ENCODE measurements at regions not wholly inside any gene's neighbourhood (a gene's known extent, or its start where the extent isn't known, plus 50 kb on each side); places are given as distances from the start of the nearest gene placed in this dataset.

DNA sequence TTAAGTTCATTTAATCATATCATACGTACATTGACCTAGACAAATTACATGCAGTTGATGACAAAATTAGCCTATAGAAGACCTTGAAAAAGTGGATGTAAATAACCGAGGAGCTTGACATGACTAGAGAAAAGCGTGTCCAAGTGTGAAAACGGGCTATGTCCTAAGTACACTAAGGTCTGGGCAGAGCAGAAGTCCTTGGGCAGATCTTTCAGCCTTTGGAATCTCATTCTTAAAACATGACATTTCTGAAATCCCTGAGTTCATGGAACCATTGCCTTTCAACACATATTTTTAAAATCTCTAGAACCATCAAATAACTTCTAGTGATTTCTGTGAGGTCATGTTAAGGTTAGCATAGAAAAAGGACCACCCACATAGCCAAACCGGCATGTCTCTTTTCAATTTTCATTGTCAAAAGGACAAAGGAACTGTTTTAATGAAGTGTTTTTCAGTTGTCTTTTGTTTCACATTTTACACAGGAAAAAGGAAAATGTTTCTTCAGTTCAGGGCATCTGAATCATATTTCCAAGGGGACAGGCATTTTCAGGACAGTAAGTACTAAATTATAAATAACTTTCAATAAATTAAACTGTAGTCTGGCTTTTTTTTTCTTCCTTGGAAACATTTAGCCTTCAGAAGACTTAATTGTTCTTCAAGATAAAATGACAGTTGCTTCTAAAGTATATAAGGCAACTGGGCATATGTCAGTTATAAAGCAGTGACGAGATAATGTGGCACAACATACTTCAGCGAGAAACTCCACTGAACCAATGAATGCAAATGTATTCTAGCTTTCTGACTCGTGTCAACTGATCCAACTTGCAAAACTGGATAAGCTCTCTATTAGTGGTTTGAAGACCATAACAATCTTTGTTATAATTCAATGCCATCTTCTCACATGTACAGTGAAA lies 416.8 kb downstream of the NFIB start:
- no peak for DNase-seq (ENCODE audit: low read depth)

- DNase-seq (ENCODE audit: low read depth): no peak
These were observed 417.9 kb downstream of the NFIB start for GRCh38 chr9:13896047-13896446.

DNA sequence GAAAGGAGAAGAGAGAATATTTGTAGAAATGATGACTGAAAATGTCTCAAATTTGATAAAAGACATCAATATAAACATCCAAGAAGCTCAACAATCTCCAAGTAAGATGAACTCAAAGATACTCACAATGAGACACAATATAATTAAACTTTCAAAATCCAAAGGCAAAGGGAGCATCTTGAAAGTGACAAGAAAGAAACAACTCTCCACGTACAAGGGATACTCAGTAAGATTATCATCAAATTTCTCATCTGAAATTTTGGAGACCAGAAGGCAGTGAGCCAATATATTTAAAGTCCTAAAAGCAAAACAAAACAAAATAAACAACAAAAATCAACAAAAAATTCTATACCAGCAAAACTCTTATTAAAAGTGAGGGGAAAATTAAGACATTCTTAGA lies 428.7 kb downstream of the NFIB start:
- DNase-seq (ENCODE audit: low read depth): no peak

GRCh38 chr9:13879981-13880380 lies 434.0 kb downstream of the NFIB start:
- no peak for DNase-seq (ENCODE audit: low read depth)

- DNase-seq (ENCODE audit: low read depth): no peak
These were observed 434.9 kb downstream of the NFIB start for GRCh38 chr9:13879011-13879410.

DNA sequence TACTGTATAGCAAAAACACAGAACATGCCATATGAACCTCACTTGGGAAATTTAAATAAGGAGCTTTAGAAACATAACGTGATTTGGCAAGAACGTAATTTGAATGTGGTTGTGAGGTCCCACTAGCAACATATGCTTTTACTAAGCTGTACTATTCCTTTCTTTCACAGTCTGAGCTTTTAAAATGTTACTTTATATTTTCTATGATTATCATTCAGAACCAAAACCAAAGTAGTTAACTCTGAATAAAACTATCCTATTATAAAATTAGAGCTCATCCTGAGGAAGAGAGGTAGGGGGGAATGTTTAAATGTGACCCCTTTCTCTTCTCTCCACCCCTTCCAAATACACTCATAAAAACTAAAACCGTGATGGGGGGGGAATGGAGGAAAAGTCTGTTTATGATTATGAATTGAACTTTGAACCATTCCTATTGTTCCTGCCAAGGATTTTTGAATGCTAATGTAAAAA lies 435.7 kb downstream of the NFIB start:
- no peak for DNase-seq (ENCODE audit: low read depth)

GRCh38 chr9:13876741-13877140 lies 437.2 kb downstream of the NFIB start:
- no peak for DNase-seq (ENCODE audit: low read depth)

GRCh38 chr9:13873203-13873602 lies 440.7 kb downstream of the NFIB start:
- no peak for DNase-seq (ENCODE audit: low read depth)

DNA sequence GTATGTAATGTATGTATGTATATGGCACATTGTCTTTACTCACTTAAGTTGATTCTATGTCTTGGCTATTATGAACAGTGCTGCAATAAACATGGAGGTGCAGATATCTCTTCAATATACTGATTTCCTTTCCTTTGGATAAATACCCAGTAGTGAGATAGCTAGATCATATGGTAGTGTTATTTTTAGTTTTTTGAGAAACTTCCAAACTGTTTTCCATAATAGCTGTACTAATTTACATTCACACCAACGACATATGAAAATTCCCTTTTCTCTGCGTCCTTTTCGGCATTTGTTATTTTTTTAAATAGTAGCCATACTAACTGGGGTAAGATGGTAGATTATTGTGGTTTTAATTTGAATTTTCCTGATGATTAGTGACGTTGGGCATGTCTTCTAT lies 445.6 kb downstream of the NFIB start:
- DNase-seq (ENCODE audit: low read depth): no peak

DNA sequence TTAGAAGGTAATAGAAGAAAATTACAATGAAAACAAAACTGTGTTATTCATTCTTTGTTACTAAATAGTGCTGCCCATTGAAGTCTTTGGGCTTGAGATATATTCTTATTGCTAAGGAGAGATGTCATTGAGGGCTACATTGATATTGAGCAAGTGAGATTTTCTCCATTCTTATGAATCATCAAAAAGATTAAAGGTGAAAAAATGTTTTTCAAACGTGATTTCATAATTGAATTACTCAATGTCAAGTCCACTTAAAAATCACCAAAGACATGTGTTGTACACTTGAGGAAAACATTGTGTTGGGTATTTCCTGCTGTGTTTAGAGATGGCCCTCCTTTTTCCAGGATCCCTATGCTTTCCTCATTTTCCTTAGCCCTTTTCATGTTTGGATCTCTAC lies 448.1 kb downstream of the NFIB start:
- peak; percentile 48 for DNase-seq (ENCODE audit: low read depth)

DNA sequence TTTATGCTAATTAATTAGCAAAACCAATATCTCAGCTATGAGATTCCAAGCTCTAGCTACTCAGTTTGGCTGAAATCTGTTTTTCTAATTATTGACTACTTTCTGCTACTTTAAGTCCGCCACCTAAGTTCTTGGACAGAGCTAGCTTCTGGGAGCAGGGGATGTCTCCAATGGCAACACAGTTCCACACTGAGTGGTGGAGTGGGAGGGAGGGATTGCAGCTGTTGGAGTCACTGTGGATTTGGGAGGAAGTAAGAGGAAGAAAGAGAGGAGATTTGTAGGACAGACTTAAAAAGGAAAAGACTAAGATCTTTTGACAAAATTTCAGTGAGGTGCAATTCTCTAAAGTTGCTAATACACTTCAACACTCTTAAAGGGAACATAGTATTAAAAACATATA lies 450.8 kb downstream of the NFIB start:
- no peak for DNase-seq (ENCODE audit: low read depth)

- DNase-seq (ENCODE audit: low read depth): no peak
These were observed 451.3 kb downstream of the NFIB start for GRCh38 chr9:13862654-13863053.

- DNase-seq (ENCODE audit: low read depth): no peak
These were observed 452.8 kb downstream of the NFIB start for GRCh38 chr9:13860946-13861640.

DNA sequence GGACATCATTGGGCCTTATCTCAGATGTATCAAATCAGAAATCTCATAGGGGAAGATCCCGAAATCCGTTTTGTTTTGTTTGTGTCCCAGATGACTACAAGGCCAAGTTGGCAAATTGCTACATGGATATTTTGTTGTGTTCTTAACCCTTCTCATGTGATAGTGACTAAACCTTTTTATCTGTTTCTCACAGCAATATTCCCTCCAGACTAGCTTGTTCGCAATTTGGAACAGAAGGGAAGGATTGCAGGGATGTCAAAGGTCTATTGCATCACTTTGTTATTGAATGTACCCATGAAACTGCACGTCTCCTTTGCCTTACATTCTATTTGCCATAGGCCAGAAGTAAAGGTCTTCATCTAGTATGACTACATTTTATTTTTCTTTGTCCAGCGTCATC lies 453.9 kb downstream of the NFIB start:
- DNase-seq (ENCODE audit: low read depth): no peak

GRCh38 chr9:13857521-13857920 lies 456.4 kb downstream of the NFIB start:
- peak; percentile 63 for DNase-seq (ENCODE audit: low read depth)

DNA sequence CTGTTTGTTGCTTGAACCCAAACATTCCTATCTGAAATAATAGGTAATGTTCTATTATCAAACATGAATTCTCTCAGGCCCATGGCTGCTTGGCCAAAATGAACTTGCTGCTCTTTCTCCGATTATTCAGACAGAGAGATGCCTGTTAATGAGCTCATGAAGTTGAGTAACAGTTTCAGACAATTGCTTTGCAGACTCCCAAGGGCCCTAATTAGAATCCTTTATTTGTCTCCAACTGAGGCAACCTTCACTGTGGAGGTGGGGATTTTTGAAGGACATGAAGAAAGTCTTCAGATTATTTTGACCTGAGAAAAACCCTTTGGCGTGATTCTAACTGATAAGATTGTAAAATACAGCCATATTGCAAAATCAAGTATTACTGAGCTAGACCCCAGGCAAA lies 466.7 kb downstream of the NFIB start:
- no peak for DNase-seq (ENCODE audit: low read depth)

DNA sequence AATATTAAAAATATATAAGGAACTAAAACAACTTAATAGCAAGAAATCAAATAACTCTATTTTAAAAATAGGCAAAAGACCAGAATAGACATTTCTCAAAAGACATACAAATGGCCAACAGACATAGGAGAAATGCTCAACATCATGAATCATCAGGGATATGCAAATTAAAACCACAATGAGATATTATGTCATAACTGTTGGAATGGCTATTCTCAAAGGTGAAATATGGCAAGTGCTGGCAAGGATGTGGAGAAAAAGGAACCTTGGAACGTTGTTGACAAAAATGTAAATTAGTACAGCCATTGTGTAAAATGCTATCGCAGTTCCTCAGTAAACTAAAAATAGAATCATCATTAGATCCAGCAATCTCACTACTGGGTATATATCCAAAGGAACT lies 468.5 kb downstream of the NFIB start:
- peak; percentile 68 for DNase-seq (ENCODE audit: low read depth)

GRCh38 chr9:13841746-13842462 lies 472.0 kb downstream of the NFIB start:
- no peak for DNase-seq (ENCODE audit: low read depth)

GRCh38 chr9:13832446-13832845 lies 481.5 kb downstream of the NFIB start:
- no peak for DNase-seq (ENCODE audit: low read depth)

DNA sequence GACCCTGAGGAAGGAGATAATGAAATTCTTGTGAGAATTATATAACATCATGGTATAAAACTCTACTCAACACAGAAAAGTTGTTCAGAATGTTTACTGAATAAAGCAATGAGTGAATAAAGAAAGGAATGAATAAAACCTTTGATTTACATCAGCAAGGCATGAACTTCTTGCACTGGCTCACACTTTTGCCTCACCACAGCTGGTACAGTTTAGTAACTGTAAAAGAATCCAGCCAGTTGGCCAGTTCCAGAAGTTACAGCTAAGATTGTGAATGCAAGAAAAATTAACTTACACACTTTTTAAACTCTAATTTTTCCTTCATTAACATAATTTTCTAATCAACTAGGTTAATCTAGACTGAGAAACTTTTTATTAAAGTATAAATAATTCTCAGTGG lies 490.9 kb downstream of the NFIB start:
- no peak for DNase-seq (ENCODE audit: low read depth)

DNA sequence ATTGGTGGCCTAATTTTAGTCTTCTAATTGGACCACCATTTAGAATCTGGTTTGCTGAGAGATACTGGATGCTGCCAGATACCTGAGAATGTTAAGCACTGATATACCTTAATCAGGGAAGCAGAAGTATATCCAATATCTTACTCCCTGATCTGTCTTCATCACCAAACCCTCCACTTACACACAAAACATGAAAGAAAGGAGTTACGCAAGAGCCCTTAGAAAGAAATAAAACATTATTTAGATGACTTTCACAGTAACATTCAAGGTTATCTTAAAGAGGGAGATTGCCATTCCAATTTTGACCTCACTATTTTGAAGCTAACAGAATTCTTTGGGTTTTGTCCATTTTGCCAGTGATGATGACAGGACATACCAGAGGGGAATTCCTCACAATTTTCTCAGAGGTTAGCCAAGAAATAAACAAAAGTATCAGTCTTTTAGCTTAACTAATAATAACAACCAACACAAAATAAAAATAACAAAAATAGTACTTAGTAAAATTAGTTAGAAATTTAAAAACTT lies 496.1 kb downstream of the NFIB start:
- no peak for DNase-seq (ENCODE audit: low read depth)

- no peak for DNase-seq (ENCODE audit: low read depth)
These were observed 497.1 kb downstream of the NFIB start for GRCh38 chr9:13816837-13817236.
